ENCODE measurements at regions not wholly inside any gene's neighbourhood (a gene's known extent, or its start where the extent isn't known, plus 50 kb on each side); places are given as distances from the start of the nearest gene placed in this dataset.

DNA sequence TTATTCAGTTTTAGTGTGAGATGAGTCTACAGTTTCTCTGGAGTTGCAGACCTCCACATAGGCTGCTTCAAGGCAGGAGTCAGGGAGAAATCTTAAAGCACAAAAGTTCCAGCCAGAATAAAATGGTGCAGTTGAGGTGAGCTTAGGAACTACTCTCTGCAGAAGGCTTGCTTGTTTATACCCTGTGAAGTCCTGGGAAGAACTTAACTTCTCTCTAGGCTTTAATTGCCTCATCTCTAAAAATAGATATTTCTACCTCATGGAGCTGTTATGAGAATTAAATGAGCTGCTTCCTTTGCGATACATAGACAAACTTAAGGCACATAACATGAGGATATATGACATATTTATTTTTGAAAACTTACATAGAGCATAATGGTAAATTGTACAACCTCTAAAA is 286.2 kb downstream of the GPATCH2 start:
- Histone ChIP-seq H3K27me3 (no peaks in the 10 kb centered on the region), H3K36me3 (no peaks in the 10 kb centered on the region), H3K27ac (no peak overlapping the region), H3K9ac (ENCODE audit: low read depth in 2 of 2, low read length in 2 of 2) (no peak overlapping the region), H3K9me3 (no peaks in the 10 kb centered on the region), H3K4me3 (no peak overlapping the region), H3K4me1 (no peaks in the 10 kb centered on the region)
- intact Hi-C loops (cut with DNase I): no loop called here
- TF ChIP-seq, protein P1, sequence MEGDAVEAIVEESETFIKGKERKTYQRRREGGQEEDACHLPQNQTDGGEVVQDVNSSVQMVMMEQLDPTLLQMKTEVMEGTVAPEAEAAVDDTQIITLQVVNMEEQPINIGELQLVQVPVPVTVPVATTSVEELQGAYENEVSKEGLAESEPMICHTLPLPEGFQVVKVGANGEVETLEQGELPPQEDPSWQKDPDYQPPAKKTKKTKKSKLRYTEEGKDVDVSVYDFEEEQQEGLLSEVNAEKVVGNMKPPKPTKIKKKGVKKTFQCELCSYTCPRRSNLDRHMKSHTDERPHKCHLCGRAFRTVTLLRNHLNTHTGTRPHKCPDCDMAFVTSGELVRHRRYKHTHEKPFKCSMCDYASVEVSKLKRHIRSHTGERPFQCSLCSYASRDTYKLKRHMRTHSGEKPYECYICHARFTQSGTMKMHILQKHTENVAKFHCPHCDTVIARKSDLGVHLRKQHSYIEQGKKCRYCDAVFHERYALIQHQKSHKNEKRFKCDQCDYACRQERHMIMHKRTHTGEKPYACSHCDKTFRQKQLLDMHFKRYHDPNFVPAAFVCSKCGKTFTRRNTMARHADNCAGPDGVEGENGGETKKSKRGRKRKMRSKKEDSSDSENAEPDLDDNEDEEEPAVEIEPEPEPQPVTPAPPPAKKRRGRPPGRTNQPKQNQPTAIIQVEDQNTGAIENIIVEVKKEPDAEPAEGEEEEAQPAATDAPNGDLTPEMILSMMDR (IDR thresholded peaks at IDR 0.05): no peak
- no peak for DNase-seq

DNA sequence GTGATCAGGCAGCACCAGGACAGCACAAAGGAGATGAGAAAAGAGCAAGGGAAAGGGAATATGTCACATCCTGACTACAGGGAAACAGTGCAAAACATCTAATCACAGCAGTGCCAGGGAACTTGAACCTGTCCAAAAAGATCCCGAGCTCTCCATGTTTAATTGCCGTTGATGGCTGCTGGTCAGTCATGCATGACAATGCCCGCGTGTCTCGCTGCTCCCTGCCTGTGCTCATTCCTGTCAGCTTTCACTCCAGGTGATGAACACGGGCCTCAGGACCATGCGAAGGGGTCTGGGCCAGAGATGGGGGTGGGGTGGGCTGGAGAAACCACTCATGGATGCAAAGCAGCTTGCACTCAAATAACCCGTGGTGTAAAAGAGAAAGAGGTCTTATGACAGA is 287.0 kb downstream of the GPATCH2 start:
- intact Hi-C loops (cut with DNase I): no loop called here
- H3K27ac ChIP-seq: no peak overlapping the region
- no peaks in the 10 kb centered on the region for H3K4me1 ChIP-seq
- H3K9ac ChIP-seq (ENCODE audit: low read depth in 2 of 2, low read length in 2 of 2): no peak overlapping the region
- H3K9me3 ChIP-seq: no peaks in the 10 kb centered on the region
- H3K36me3 ChIP-seq: no peaks in the 10 kb centered on the region
- H3K4me3 ChIP-seq: no peak overlapping the region
- no peaks in the 10 kb centered on the region for H3K27me3 ChIP-seq
- TF ChIP-seq, protein P1 (IDR thresholded peaks at IDR 0.05): no peak
- DNase-seq: no peak

DNA sequence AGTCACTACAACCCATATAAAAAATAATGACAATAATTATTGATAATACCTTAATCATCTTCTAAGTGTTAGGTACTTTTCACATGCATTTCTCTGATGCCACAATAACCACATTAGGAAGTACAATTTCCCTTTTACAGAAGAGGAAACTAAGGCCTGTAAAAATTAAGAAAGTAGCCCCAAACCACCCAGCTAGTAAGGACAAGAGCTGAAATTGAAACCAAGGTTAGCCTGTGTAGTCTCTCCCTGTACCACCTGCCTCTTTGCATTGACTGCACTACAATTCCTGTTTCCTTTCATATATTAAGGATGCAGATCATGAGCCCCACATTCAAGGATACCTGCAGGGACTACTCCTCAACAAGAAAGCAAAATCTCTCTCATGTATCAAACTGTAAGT is 288.8 kb downstream of the GPATCH2 start:
- H3K27me3 ChIP-seq: no peaks in the 10 kb centered on the region
- no peaks in the 10 kb centered on the region for H3K4me1 ChIP-seq

DNA sequence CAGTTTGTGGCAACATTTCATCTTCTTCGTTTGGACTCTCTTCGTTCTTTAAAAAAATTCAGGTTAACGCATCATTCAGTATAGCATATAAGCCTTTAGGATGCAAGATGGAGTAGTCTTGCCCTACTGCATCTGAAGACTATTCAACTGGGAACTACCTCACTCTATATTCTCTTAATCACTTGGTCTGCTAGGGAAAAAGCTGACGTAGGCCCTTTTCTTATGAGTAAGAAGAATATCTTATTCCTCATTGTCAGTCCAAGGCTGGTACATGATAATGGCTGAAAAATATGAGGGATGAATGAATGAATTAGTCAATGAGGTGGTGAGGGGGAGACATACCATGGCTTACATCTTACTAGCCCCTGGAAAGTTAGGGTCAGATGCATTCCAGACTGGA is 294.2 kb downstream of the GPATCH2 start:
- no peak overlapping the region for H3K9ac ChIP-seq (ENCODE audit: low read depth in 2 of 2, low read length in 2 of 2)
- TF ChIP-seq, protein P1 (IDR thresholded peaks at IDR 0.05): no peak
- intact Hi-C loops (cut with DNase I): no loop called here
- no peaks in the 10 kb centered on the region for H3K4me1 ChIP-seq
- H3K36me3 ChIP-seq: no peaks in the 10 kb centered on the region
- no peaks in the 10 kb centered on the region for H3K9me3 ChIP-seq
- no peak for DNase-seq
- no peaks in the 10 kb centered on the region for H3K27me3 ChIP-seq
- H3K27ac ChIP-seq: no peak overlapping the region
- H3K4me3 ChIP-seq: no peak overlapping the region

More for the DNA sequence above, 288.8 kb downstream of the GPATCH2 start:
- Histone ChIP-seq H3K9me3 (no peaks in the 10 kb centered on the region), H3K36me3 (no peaks in the 10 kb centered on the region), H3K27ac (no peak overlapping the region), H3K9ac (ENCODE audit: low read depth in 2 of 2, low read length in 2 of 2) (no peak overlapping the region), H3K4me3 (no peak overlapping the region)
- intact Hi-C loops (cut with DNase I): no loop called here
- TF ChIP-seq, protein P1 (IDR thresholded peaks at IDR 0.05): no peak
- no peak for DNase-seq

DNA sequence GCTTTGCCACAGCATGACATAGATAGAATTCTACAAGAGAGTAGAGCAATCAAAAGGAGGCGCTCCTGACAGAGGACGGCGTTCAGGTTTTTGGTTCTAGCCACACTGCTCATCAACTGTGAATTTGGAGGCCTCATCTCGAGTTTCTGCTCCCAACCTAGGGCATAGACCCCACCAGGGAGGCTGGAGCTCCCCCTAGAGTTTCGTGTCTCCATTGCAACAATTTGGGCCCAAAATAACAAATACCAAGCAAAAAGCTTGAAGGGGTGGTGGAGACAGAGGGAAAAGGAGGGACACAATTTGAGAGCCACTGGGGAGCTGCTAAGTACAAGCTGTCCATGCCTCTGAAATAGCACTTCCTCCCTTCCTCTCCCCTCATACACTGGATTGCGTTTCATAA is 297.0 kb downstream of the GPATCH2 start:
- Histone ChIP-seq H3K36me3 (no peaks in the 10 kb centered on the region), H3K4me3 (no peak overlapping the region), H3K9me3 (no peaks in the 10 kb centered on the region), H3K27me3 (no peaks in the 10 kb centered on the region), H3K4me1 (no peaks in the 10 kb centered on the region), H3K9ac (ENCODE audit: low read depth in 2 of 2, low read length in 2 of 2) (no peak overlapping the region), H3K27ac (no peak overlapping the region)
- intact Hi-C loops (cut with DNase I): no loop called here
- TF ChIP-seq, protein P1 (IDR thresholded peaks at IDR 0.05): no peak
- DNase-seq: peak; percentile 18
